ENCODE measurements at regions not wholly inside any gene's neighbourhood (a gene's known extent, or its start where the extent isn't known, plus 50 kb on each side); places are given as distances from the start of the nearest gene placed in this dataset.

DNA sequence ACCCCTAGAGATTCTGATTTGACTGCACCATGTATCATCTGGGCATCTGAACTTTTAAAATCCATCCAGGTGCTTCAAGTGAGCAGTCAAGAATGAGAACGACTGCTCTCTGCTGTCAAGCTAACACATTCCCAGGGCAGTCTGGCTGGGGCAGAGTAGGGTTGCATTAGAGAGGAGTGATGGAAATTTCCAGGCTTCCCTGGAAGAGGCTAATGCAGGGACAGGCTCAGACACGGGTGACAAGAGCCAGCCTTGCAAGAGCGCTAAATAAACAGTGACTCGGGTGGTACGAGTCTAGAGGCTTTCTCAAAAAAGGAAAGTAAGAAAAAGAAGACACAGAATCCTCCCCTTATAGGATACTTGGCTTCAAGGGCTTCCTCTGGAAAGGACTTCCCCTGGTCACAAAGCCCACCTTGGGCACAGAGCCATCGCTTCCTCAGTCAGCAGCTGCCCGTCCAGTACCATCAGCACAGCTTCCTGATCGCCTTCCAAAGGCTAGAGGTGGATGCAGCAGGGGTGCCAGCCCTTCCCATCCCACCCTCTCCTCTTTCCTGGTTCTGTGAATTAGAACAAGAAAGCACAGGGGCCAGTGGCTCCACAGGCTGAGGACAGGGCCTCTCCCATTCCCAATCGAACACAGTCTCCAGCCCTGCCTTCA is 177.4 kb upstream of the RREB1 start:
- H3K27me3 ChIP-seq: no peaks in the 10 kb centered on the region
- TF ChIP-seq POLR2A (IDR thresholded peaks at IDR 0.05): no peak
- TF ChIP-seq, protein P1, sequence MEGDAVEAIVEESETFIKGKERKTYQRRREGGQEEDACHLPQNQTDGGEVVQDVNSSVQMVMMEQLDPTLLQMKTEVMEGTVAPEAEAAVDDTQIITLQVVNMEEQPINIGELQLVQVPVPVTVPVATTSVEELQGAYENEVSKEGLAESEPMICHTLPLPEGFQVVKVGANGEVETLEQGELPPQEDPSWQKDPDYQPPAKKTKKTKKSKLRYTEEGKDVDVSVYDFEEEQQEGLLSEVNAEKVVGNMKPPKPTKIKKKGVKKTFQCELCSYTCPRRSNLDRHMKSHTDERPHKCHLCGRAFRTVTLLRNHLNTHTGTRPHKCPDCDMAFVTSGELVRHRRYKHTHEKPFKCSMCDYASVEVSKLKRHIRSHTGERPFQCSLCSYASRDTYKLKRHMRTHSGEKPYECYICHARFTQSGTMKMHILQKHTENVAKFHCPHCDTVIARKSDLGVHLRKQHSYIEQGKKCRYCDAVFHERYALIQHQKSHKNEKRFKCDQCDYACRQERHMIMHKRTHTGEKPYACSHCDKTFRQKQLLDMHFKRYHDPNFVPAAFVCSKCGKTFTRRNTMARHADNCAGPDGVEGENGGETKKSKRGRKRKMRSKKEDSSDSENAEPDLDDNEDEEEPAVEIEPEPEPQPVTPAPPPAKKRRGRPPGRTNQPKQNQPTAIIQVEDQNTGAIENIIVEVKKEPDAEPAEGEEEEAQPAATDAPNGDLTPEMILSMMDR (IDR thresholded peaks at IDR 0.05): no peak

DNA sequence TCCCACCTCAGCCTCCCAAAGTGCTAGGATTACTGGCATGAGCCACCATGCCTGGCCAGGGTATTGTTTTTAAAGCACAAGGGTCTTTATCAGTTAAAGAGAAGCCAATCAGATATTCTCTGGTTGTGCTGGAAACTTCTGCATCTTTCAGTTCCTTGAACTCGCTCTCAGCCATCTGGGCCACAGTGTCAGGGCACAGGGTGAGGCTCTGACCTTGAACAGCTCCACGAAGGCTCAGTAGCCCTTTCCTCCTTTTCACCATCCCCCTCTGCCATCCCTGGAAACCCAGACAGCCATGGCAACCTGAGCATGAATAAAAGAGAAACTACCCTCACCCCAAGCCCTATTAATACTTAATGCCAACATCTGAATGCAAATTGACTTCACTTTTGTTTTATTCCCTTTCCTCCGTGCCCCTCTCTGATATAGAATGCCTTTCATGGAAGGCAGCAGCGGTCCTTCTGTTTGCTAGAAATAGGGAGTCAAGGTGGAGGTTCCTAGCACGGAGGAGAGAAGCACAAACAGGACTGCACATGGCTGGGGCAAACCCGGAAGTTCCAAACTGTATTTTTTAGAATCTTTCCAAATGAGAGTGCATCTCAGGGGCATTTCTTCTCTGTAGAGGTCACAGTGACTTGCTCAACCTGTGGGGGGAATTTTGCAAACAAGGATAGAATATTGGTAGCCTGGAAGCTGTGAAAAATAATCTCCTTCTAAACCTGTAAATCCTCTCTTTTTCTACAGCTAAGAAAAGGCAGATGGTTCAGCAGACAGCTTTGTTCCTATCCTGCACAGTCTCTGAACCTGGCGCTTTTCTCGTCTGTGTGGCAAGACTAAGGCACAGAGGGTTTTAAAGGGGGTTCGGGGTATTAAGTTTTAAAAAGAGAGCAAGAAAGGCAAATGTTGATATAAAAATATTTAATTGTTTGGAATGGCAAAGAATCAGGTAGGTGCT is 176.4 kb upstream of the RREB1 start:
- H3K36me3 ChIP-seq: no peaks in the 10 kb centered on the region
- no peak overlapping the region for H3K4me3 ChIP-seq
- no peaks in the 10 kb centered on the region for H3K27me3 ChIP-seq
- no peak for TF ChIP-seq POLR2A (IDR thresholded peaks at IDR 0.05)
- TF ChIP-seq, protein P1 (IDR thresholded peaks at IDR 0.05): no peak
- no peak for DNase-seq
- H3K9me3 ChIP-seq: no peaks in the 10 kb centered on the region
- no peaks in the 10 kb centered on the region for H3K4me1 ChIP-seq
- H3K27ac ChIP-seq: no peak overlapping the region

More for the DNA sequence above, 177.4 kb upstream of the RREB1 start:
- DNase-seq: no peak
- Histone ChIP-seq H3K27ac (no peak overlapping the region), H3K36me3 (no peaks in the 10 kb centered on the region), H3K4me3 (no peak overlapping the region), H3K9me3 (no peaks in the 10 kb centered on the region), H3K4me1 (no peaks in the 10 kb centered on the region)

DNA sequence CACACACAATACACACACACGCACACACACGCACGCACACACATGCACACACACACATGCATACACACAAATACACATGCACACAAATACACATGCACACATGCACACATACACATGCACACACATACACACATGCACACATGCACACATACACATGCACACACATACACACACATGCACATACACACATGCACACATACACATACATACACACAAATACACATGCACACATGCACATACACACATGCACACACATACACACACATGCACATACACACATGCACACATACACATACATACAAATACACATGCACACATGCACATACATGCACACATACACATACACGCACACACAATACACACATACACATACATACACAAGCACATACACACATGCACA is 175.4 kb upstream of the RREB1 start:
- Histone ChIP-seq H3K27ac (no peak overlapping the region), H3K9me3 (no peaks in the 10 kb centered on the region), H3K4me3 (no peak overlapping the region), H3K36me3 (no peaks in the 10 kb centered on the region), H3K4me1 (no peaks in the 10 kb centered on the region), H3K27me3 (no peaks in the 10 kb centered on the region)
- DNase-seq: no peak
- TF ChIP-seq, protein P1 (IDR thresholded peaks at IDR 0.05): no peak
- TF ChIP-seq POLR2A (IDR thresholded peaks at IDR 0.05): no peak

DNA sequence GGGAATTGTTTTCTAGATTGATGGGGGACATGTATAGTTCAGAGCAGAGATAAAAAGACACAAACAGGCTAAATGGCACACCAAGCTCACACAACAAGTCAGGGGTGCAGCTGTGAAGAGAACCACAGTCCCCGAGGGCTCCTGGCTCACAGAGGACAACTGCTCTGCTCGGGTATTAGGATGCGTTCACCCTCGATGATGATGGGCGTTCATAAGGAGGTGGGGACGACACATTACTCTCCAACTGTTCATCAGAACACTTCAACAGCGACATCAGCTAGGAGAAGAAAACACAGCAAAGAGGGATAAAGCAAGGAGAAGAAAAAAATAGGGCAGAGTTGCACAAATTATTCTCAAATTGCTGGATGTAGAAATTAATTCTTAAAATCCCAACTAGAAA is 174.8 kb upstream of the RREB1 start:
- Histone ChIP-seq H3K27ac (no peak overlapping the region), H3K9me3 (no peaks in the 10 kb centered on the region), H3K36me3 (no peaks in the 10 kb centered on the region), H3K4me1 (no peaks in the 10 kb centered on the region), H3K27me3 (no peaks in the 10 kb centered on the region), H3K4me3 (no peak overlapping the region)
- no peak for DNase-seq
- TF ChIP-seq POLR2A (IDR thresholded peaks at IDR 0.05): no peak
- TF ChIP-seq, protein P1 (IDR thresholded peaks at IDR 0.05): no peak

DNA sequence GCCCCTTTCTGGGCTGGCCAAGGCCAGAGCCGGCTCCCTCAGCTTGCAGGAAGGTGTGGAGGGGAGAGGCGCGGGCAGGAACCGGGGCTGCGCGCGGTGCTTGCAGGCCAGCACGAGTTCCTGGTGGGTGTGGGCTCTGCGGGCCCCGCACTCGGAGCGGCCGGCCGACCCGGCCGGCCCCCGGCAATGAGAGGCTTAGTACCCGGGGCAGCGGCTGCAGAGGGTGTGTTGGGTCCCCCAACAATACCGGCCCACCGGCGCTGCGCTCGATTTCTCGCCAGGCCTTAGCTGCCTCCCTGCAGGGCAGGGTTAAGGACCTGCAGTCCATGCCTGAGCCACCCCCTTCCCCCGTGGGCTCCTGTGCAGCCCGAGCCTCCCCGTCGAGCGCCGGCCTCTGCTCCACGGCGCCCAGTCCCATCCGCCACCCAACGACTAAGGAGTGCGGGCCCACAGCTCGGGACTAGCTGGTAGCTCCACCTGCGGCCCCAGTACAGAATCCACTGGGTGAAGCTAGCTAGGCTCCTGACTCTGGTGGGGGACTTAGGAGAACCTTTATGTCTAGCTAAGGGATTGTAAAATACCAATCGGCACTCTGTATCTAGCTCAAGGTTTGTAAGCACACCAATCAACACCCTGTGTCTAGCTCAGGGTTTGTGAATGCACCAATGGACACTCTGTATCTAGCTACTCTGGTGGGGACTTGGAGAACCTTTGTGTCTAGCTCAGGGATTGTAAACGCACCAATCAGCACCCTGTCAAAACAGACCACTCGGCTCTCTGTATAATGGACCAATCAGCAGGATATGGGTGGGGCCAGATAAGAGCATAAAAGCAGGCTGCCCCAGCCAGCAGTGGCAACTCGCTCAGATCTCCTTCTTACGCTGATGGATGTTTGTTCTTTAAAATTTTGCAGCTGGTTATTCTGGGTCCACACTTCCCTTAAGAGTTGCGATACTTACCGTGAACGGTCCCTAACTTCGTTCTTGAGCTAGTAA is 167.4 kb upstream of the RREB1 start:
- no peaks in the 10 kb centered on the region for H3K4me1 ChIP-seq
- no peak for DNase-seq
- H3K9me3 ChIP-seq: no peaks in the 10 kb centered on the region
- H3K36me3 ChIP-seq: no peaks in the 10 kb centered on the region
- TF ChIP-seq POLR2A (IDR thresholded peaks at IDR 0.05): no peak
- TF ChIP-seq, protein P1 (IDR thresholded peaks at IDR 0.05): no peak
- H3K4me3 ChIP-seq: no peak overlapping the region
- no peaks in the 10 kb centered on the region for H3K27me3 ChIP-seq
- H3K27ac ChIP-seq: no peak overlapping the region
